AG08396 (cell line): ENCODE measurements at regions not wholly inside any gene's neighbourhood (a gene's known extent, or its start where the extent isn't known, plus 50 kb on each side); places are given as distances from the start of the nearest gene placed in this dataset.
A peak's percentile ranks its signal among the peaks of the same experiment; 100 is the strongest.
"Not testable (repeated sequence)": the region's sequence is repeated elsewhere in the genome, so short reads cannot be mapped to it uniquely, and the experiment has no call there.

Experiments used
- DNase-seq: peaks from one replicate; pipeline ENCODE4 v3.0.0; 2012; ENCODE audit warnings: low spot score, mixed read lengths

DNA sequence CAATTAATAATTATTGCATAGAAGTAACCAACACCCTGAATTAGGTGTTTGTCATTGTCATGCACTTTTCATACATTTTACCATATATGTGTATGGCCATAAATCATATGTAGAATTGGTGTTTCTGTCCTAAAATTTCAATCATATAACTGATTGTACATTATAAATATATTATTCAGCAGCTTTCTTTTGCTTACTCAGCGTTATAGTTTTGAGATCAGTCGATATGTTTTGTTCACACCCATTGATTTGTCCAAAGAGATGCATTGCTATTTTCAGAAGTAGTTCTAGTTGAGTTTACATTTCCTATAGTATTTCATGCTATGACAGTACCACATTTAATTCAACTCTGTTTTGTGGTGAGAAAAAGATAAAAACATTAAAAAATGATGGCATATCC, 50.5 kb upstream of the PARP4 start:
- no peak for DNase-seq

DNA sequence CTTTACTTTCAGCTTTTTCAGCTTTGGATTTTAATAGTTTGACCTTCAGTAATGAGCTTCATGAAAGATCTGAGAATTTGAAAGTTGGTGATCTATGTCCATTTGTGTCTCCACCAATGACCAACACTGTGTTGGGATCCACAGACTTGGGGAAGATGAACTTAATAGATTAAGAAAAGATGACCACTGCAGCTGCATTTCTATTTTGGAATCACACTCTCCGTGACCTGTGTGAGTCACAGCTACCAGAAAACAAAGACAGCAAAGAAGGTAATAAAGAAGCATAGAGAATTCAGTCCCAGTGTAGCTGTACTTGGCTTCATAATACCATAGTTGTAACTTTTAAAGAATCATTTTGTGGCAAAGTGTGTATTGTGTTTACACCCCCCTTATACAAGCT, 51.4 kb upstream of the PARP4 start:
- DNase-seq = not testable (repeated sequence)

DNA sequence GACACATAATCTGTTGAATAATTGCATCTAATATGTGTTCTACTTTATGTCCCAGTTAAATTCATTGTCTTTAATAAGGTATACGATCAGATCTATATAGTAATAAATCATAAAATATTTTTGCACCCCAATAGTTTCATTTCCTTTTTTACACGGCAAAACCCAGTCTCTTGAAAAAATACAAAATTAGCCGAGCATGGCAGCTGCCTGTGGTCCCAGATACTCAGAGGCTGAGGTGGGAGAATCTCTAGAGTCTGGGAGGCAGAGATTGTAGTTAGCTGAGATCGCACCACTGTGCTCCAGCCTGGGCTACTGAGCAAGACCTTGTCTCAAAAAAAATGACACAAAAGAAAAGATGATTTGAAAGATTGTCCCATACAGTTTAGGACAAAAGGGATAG, 52.3 kb upstream of the PARP4 start:
- no peak for DNase-seq

DNA sequence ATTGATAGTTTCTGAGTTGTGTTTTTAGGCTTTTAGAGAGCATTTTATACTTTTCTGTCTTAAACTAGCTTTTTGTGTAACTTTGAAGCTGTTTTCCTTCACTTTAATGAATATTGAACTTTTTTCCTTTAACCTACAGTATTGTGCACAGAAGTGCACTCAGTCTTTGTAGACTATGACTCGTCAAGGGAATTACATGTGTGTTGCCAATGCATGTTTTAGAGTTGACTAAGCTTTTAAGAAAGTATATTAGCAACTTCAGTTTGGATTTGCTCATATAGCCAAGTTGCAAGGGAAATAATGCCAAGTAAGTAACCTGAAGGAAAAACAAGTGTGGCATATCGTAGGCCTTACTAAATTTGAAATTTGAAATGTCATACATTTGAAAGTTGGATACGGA, 55.0 kb upstream of the PARP4 start:
- peak; percentile 11 for DNase-seq

DNA sequence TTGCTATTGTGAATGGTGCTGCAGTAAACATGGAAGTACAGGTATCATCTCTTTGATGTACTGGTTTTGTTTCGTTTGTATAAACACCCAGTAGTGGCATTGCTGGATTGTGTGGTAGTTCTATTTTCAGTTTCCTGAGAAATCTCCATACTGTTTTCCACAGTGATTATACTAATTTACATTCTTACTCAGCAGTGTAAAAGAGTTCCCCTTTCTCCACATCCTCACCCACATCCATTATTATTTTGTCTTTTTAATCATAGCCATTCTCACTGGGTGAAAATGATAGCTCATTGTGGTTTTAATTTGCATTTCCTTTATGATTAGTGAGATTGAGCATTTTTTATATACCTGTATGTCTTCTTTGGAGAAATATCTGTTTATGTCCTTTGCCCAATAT, 62.3 kb upstream of the PARP4 start:
- no peak for DNase-seq

DNA sequence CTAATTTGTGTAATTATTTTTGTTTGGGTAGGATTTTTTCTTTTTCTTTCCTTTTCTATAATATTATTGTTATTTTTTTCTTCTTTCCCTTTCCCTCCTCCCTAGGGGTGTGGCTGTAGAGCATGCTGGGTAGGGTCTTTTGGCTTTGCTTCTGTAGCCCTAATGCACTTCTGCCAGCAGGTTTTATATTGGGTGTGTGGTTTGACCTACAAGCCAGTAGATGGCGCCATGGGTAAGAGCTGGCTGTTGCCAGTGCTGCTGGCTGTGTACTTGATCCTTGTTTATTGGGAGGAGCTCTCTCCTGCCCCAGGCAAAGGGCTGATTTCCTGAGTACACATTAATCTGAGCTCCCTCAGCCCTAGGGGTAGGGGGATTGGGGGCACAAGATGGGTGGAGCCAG, 67.7 kb upstream of the PARP4 start:
- DNase-seq = not testable (repeated sequence)

- not testable (repeated sequence) for DNase-seq
Measured at GRCh38 chr13:24581578-24581977, 69.0 kb upstream of the PARP4 start.

- DNase-seq = not testable (repeated sequence)
Measured at GRCh38 chr13:24591697-24592096, 79.1 kb upstream of the PARP4 start.

DNA sequence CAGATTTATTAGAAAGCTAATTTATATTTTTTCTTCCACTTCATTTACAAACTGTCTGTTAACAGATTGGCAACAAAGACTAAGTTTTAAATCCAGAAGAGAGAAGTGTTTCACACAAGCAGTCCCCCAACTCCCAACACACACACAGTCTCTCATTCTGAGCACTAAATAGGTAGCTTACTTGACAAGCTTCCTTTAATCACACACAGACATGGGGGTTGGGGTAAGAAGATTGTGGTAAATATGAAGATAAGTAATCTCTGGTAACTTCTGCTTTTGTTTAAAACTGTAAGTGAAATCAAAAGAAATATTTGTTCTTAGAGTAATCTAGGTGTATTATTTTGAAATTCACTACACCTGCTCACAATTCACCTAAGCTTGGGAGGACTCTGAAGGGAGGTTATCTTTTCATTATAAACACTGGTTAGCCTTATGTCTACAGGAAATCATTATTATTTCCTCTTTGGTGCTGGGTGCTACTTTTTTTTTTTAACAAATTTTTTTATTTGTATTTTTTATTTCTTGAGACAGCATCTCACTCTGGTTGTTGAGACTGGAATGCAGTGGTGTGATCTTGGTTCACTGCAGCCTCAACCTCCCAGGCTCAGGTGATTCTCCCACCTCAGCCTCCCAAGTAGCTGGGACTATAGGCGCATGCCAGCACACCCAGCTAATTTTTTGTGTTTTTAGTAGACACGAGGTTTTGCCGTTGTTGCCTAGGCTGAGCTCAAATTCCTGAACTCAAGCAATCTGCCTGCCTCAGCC, 82.1 kb upstream of the ATP12A start:
- not testable (repeated sequence) for DNase-seq

GRCh38 chr13:24599019-24599791, 81.0 kb upstream of the ATP12A start:
- DNase-seq = not testable (repeated sequence)

- no peak for DNase-seq
Measured at GRCh38 chr13:24605923-24606372, 74.3 kb upstream of the ATP12A start.

- DNase-seq = no peak
Measured at GRCh38 chr13:24606486-24607170, 73.6 kb upstream of the ATP12A start.

GRCh38 chr13:24610956-24611355, 69.3 kb upstream of the ATP12A start:
- DNase-seq = no peak

- no peak for DNase-seq
Measured at GRCh38 chr13:24612726-24613125, 67.5 kb upstream of the ATP12A start.

- DNase-seq = no peak
Measured at GRCh38 chr13:24613128-24613527, 67.1 kb upstream of the ATP12A start.

DNA sequence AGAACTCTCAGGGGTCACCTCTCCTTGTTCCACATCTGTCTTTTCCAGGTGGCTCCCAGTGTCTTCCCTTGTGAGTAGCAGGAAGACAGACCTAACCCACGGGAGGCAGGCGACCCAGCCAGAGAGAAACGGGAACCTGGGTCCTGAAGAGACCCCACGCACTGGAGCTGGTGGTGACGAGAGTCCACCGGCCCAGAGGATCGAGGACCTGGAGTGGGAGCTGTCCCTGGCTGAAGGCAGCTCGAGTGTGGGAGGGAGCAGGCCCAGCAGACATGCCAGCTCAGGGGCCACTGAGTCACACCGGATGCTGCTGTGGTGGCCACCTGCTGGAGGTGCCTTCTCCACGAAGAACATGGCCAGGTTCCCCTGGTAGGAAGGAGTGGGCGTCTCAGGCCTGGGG, 66.5 kb upstream of the ATP12A start:
- DNase-seq = no peak

GRCh38 chr13:24614306-24615080, 65.7 kb upstream of the ATP12A start:
- no peak for DNase-seq

- DNase-seq = no peak
Measured at GRCh38 chr13:24615114-24615513, 65.1 kb upstream of the ATP12A start.

DNA sequence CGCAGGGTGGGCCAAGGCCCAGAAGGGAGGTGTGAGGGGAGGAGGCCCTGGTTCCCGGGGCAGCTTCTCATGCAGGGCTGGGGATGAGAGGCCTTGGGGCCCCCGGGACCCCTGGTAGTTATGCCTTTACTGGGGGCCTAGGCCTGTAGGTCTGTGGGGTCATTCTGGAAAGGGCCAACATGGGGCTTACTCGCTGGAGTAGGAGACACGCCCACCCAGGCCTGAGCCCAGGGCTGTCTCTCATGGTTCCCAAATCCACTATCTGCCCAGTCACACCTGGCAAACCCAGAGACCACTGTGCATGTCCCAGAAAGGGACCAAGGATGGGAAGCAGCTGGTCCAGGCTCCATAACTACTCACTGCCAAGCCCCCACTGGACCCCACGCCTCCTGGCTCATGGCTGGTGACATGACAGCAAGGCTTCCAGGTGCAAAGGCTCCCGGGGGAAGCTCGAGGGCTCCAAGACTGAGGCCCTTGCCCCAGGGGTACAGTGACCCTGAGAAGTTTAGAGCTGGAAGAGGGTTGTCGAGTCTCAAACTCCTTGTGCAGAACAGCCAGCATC, 64.2 kb upstream of the ATP12A start:
- DNase-seq = no peak

DNA sequence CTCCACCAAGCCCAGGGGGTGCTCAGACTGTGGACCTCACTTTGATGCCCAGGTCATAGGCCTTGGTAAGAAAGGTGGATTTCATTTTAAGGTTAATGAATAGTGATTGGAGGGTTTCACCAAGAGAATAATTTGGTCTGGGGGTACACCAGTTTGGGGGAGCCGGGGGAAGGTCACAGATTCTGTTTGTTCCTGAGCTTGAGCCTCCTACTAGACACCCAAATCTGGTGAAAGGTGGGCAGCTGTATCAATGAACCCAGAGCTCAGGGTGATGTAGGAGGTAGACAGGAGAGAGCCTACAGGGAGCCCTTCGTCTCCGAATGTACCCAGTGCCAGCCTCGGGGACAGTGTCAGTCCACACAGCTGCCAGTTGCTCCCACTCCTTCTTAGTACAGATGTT, 63.7 kb upstream of the ATP12A start:
- DNase-seq = no peak

DNA sequence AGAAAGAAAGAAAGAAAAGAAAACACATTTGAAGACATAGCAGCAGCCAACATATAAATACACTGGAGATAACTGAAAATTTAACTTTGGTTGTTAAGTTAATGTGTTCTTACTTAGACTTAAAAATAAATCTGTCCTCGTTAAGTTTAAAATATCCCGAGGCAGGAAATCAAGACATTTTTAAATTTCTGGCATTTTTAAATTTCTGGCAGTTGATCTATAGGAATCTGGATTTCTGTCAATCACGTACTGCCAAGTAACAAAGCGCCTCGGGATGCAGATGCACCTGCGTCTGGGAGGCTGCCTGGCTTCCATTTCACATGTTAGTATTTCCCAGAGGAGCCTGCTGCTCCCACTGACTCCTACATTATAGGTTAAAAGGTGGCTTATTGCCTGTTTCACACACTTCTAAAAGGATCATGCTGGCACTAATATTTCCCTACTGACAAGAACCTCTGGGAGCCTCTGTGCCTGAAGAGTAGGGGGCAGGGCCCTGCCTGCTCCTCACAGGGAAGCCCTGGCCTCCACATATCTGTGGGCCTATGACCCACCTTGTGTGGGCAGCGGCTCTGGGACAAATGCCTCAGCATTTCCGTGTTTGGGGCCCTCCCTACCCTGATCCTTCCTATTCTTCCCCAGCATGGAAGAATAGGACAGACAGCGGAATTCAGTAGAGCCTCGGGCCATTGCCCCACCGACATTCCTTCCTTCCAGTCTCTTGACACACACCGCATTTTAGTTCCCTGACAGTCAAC, 62.8 kb upstream of the ATP12A start:
- DNase-seq = no peak
